Vagina (tissue), 2 donors: ENCODE measurements at regions not wholly inside any gene's neighbourhood (a gene's known extent, or its start where the extent isn't known, plus 50 kb on each side); places are given as distances from the start of the nearest gene placed in this dataset.

Experiments
- DNase-seq, 2 donors: peaks; one replicate each; pipeline ENCODE4 v3.0.0-alpha.2; 2017; ENCODE audit errors: extremely low spot score in 2 of 2
- H3K27ac ChIP-seq: fragments of 200-600 bp; sonication (generic); one replicate; pipeline ENCODE4 v1.5.1; 2019
- H3K27me3 ChIP-seq: fragments of 200-600 bp; sonication (generic); one replicate; pipeline ENCODE4 v1.5.1; 2019
- H3K36me3 ChIP-seq, 2 donors: fragments of 200-600 bp; sonication (generic); one replicate each; pipeline ENCODE4 v1.5.1; 2017 to 2019
- H3K4me1 ChIP-seq: fragments of 200-600 bp; sonication (generic); one replicate; pipeline ENCODE4 v1.5.1; 2019
- H3K4me3 ChIP-seq, 2 donors: fragments of 200-600 bp; sonication (generic); 1 replicate in 1 of 2; 2 replicates in 1 of 2; pipeline ENCODE4 v1.5.1; 2016 to 2019
- H3K9me3 ChIP-seq: fragments of 200-600 bp; sonication (generic); one replicate; pipeline ENCODE4 v1.5.1; 2019
- POLR2A ChIP-seq, 2 donors: fragments of 450-650 bp; IDR thresholded peaks; one replicate each; pipeline ENCODE4 v1.6.1; 2017; ENCODE audit warnings: antibody characterized with exemption in 2 of 2, mild to moderate bottlenecking in 2 of 2, moderate library complexity in 2 of 2
- POLR2AphosphoS5 ChIP-seq, 2 donors: sonication (generic); formaldehyde crosslinking; IDR thresholded peaks; one replicate each; pipeline ENCODE4 v1.9.0; 2017; ENCODE audit warnings: antibody characterized with exemption in 2 of 2, mild to moderate bottlenecking in 2 of 2, low read depth in 1 of 2; ENCODE audit not compliant: insufficient read depth in 1 of 2
- intact Hi-C: fragments of 100-400 bp; cut with DNase I; formaldehyde crosslinking; loops from one replicate; pipeline ENCODE4 v1.15.1; 2023
- TF ChIP-seq, protein P1 (sequence below), 3 experiments: fragments of 450-650 bp in 2 of 3; fragments of 200-600 bp in 1 of 3; sonication (generic) in 1 of 3; IDR thresholded peaks; one replicate each; pipeline ENCODE4 v1.5.1; 2017 to 2019; ENCODE audit warnings: antibody characterized with exemption in 3 of 3, mild to moderate bottlenecking in 2 of 3, moderate library complexity in 2 of 3

DNA sequence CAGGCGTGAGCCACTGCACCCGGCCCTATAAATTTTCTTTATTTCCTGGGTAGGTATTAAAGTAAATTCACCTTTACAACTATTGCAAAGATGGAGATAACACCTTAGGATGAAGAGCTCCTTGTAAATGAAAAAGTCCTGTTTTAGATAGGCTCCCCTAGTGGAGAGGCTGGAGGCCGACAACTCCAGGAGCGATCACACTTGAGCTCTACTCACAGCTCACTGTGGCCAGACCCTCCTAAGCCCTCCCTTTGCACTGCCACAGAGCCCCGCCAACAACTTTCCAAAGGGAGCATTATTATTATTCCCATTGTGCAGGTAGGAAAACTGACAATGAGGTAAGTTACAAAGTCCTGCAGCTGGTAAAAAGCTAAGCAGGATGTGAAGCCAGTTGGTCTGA is 139.1 kb upstream of the ERCC6L2 start:
- Histone ChIP-seq H3K36me3 (no peaks in the 10 kb centered on the region), H3K27me3 (no peaks in the 10 kb centered on the region), H3K9me3 (no peaks in the 10 kb centered on the region), H3K27ac (no peak overlapping the region), H3K4me3 (no peak overlapping the region), H3K4me1 (no peaks in the 10 kb centered on the region)
- DNase-seq, result no peak
- intact Hi-C loops, result no loop called here
- TF ChIP-seq, protein P1, sequence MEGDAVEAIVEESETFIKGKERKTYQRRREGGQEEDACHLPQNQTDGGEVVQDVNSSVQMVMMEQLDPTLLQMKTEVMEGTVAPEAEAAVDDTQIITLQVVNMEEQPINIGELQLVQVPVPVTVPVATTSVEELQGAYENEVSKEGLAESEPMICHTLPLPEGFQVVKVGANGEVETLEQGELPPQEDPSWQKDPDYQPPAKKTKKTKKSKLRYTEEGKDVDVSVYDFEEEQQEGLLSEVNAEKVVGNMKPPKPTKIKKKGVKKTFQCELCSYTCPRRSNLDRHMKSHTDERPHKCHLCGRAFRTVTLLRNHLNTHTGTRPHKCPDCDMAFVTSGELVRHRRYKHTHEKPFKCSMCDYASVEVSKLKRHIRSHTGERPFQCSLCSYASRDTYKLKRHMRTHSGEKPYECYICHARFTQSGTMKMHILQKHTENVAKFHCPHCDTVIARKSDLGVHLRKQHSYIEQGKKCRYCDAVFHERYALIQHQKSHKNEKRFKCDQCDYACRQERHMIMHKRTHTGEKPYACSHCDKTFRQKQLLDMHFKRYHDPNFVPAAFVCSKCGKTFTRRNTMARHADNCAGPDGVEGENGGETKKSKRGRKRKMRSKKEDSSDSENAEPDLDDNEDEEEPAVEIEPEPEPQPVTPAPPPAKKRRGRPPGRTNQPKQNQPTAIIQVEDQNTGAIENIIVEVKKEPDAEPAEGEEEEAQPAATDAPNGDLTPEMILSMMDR (IDR thresholded peaks at IDR 0.05), result no peak
- TF ChIP-seq POLR2AphosphoS5 (IDR thresholded peaks at IDR 0.05; ENCODE audit: insufficient read depth in 1 of 2, low read depth in 1 of 2) (no peak), POLR2A (IDR thresholded peaks at IDR 0.05) (no peak)

DNA sequence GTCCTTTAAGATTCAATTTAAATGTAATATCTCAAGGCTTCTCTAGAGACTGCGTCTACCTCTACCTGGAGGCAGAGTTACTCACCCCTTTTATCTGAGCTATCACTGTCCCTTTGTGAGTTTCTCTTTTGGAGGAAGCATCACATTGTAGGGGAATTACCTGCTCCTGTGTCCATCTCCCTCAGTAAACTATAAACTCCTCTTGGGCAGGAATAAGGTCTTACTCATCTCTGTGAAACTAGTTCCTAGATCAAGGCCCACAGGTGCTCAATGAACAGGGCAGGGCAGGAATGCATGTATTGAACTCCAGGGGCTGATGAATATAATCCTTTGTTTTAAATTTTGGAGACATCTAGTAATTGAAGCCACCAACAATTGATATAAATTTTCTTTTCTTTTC is 139.8 kb upstream of the ERCC6L2 start:
- intact Hi-C loops, result no loop called here
- H3K9me3 ChIP-seq, result no peaks in the 10 kb centered on the region
- DNase-seq, result no peak
- TF ChIP-seq POLR2AphosphoS5 (IDR thresholded peaks at IDR 0.05; ENCODE audit: insufficient read depth in 1 of 2, low read depth in 1 of 2) (no peak), POLR2A (IDR thresholded peaks at IDR 0.05) (no peak)
- TF ChIP-seq, protein P1 (IDR thresholded peaks at IDR 0.05), result no peak
- no peaks in the 10 kb centered on the region for H3K4me1 ChIP-seq
- no peak overlapping the region for H3K27ac ChIP-seq
- no peak overlapping the region for H3K4me3 ChIP-seq
- no peaks in the 10 kb centered on the region for H3K27me3 ChIP-seq
- H3K36me3 ChIP-seq, result no peaks in the 10 kb centered on the region

DNA sequence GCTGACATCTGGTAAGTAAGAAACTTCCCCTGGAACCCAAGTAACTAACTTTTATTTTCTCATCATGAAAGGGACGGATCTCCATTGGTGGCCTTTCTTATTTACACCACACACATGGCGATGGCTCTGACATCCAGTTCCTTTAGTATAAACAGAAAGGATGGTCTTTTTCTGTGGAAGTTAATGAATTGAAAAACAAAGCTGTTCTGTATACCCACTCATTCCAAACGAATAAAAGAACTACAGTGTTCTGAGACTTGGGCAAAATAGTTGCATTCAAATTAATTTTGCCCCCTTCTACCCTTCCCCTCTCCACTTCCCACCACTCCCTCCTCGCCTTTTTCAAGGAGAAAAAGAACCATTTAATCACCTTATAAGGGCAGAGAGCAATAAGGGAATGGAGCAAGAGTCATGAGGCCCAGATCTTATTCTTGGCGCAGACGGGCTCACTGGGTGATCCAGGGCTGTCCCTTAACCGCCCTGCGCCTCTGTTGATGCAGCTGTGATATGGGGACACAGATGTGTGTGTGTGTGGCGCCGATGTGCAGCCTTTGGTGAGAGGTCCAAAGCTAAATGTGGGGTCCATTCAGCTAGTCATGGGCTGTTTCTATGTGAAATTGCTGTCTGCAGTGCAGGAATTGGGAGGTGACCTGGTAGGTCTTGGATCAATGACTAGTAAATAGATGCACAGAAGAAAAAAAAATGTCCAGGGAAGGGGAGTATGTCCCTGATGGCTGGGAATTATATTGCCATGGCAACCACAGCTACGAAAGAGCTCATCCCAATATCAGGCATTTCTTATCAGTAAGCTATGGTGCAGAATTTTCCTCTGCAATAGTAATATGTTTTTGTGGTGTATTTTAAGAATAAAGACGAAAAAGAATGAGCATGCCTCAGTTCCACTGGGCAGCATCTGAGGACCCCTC is 141.5 kb upstream of the ERCC6L2 start:
- H3K27ac ChIP-seq, result no peak overlapping the region
- no peak for DNase-seq
- TF ChIP-seq POLR2A (IDR thresholded peaks at IDR 0.05) (no peak), POLR2AphosphoS5 (IDR thresholded peaks at IDR 0.05; ENCODE audit: insufficient read depth in 1 of 2, low read depth in 1 of 2) (no peak)
- TF ChIP-seq, protein P1 (IDR thresholded peaks at IDR 0.05), result no peak
- no peaks in the 10 kb centered on the region for H3K9me3 ChIP-seq
- no peak overlapping the region for H3K4me3 ChIP-seq
- no peaks in the 10 kb centered on the region for H3K4me1 ChIP-seq
- intact Hi-C loops, result loop anchor here (5.0 kb wide), 1 partner anchor 483 kb away; no protein-coding TSS in a partner anchor
- no peaks in the 10 kb centered on the region for H3K36me3 ChIP-seq
- no peaks in the 10 kb centered on the region for H3K27me3 ChIP-seq

DNA sequence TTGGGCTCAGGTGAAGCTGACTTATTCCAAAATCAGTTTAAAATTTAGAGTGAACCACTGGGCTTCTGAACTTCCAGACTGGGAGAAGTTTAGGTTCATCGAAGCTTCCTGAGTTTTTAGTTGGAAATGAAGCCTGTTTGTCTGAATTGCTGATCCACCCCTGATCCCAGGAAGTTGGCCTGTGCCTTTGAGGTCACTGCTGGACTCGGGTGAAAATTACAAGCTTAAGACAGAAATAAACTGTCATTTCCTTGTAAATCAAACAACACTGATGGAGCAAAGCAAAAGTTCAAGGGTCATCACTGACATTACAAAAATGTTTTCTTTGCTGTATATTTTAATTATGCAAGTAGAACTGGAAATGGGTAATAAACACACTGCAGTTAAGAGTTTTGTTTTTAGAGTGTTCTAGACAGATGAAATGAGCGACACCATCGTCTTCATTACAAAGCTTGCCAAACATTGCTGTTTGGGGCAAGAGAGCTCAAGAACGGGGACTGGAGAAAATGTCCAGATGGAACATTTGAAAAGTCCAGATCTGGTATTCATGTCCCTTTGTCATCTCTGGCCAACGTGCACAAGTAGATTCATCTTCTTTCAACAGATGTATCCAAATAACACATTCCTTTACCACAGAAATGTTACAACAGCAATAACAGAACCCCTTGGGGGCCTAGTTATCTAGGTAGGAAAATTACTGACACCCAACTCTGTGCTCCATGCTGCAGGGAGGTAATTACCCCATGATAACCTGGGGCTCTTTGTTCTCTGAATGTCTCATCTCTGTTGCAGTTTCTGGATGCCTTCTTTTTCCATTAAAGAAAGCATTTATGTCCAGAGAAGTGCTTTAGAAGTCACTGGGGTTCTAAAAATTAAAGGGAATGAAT is 142.4 kb upstream of the ERCC6L2 start:
- intact Hi-C loops, result loop anchor here (5.0 kb wide), 1 partner anchor 484 kb away; no protein-coding TSS in a partner anchor
- TF ChIP-seq POLR2AphosphoS5 (IDR thresholded peaks at IDR 0.05; ENCODE audit: insufficient read depth in 1 of 2, low read depth in 1 of 2), result no peak
- TF ChIP-seq, protein P1 (IDR thresholded peaks at IDR 0.05), result no peak
- TF ChIP-seq POLR2A (IDR thresholded peaks at IDR 0.05), result no peak
- Histone ChIP-seq H3K36me3 (no peaks in the 10 kb centered on the region), H3K27ac (no peak overlapping the region), H3K27me3 (no peaks in the 10 kb centered on the region), H3K9me3 (no peaks in the 10 kb centered on the region), H3K4me1 (no peaks in the 10 kb centered on the region), H3K4me3 (no peak overlapping the region)
- DNase-seq, result no peak
